SK-N-SH (cell line): ENCODE measurements at regions not wholly inside any gene's neighbourhood (a gene's known extent, or its start where the extent isn't known, plus 50 kb on each side); places are given as distances from the start of the nearest gene placed in this dataset.

Source experiments
- CTCF ChIA-PET: fragments of 300-600, 350-600 bp; formaldehyde crosslinking; extraction: SDS; loops from one replicate; lab custom pipeline; 2021; lab: Yijun Ruan, JAX
- POLR2A ChIA-PET: fragments of 350-600 bp; sonication (Branson Sonifier 250); formaldehyde crosslinking; extraction: SDS; loops from one replicate; lab custom pipeline; 2020; ENCODE audit warnings: antibody characterized with exemption, inconsistent platforms; lab: Yijun Ruan, JAX
- DNase-seq: peaks from one replicate; pipeline ENCODE4 v3.0.0; 2012
- H2AFZ ChIP-seq: fragments of 200-600 bp; sonication (generic); 2 replicates; pipeline ENCODE4 v1.8.1; 2016; ENCODE audit warnings: antibody characterized with exemption, mild to moderate bottlenecking, low read depth
- H3F3A ChIP-seq: fragments of 200-600 bp; sonication (generic); replicated peaks from 2 replicates; pipeline ENCODE3; 2016; ENCODE audit warnings: antibody characterized with exemption, mild to moderate bottlenecking; ENCODE audit not compliant: insufficient read depth
- H3K27ac ChIP-seq, 2 experiments: fragments of 200-500 bp in 1 of 2; fragments of 200-600 bp in 1 of 2; sonication (Bioruptor generic) in 1 of 2; sonication (generic), shearing (Covaris generic) in 1 of 2; 2 replicates each; pipeline versions ENCODE4 v1.5.1 to v1.6.1; 2014 to 2016; ENCODE audit warnings: low read depth in 2 of 2, inconsistent platforms in 1 of 2, low read length in 1 of 2, mild to moderate bottlenecking in 1 of 2, mixed read lengths in 1 of 2
- H3K27me3 ChIP-seq: fragments of 200-600 bp; sonication (generic), shearing (Covaris generic); 2 replicates; pipeline ENCODE4 v1.6.1; 2016; ENCODE audit warnings: mixed run types; ENCODE audit not compliant: insufficient read depth
- H3K36me3 ChIP-seq, 2 experiments: fragments of 200-500 bp in 1 of 2; fragments of 200-600 bp in 1 of 2; sonication (Bioruptor generic) in 1 of 2; sonication (generic) in 1 of 2; replicated peaks in 1 of 2; 2 replicates each; pipeline versions ENCODE3 to v1.5.1; 2014 to 2016; ENCODE audit warnings: low read length in 1 of 2, mild to moderate bottlenecking in 1 of 2; ENCODE audit not compliant: insufficient read depth in 2 of 2, control insufficient read depth in 1 of 2
- H3K4me1 ChIP-seq, 2 experiments: fragments of 200-500 bp in 1 of 2; fragments of 200-600 bp in 1 of 2; sonication (Bioruptor generic) in 1 of 2; sonication (generic), shearing (Covaris generic) in 1 of 2; 2 replicates each; pipeline versions ENCODE4 v1.5.1 to v1.6.1; 2014 to 2016; ENCODE audit warnings: low read depth in 1 of 2, low read length in 1 of 2, mixed run types in 1 of 2; ENCODE audit not compliant: insufficient read depth in 2 of 2, control insufficient read depth in 1 of 2
- H3K4me2 ChIP-seq: fragments of 200-600 bp; sonication (generic), shearing (Covaris generic); 2 replicates; pipeline ENCODE4 v1.6.1; 2017; ENCODE audit warnings: mixed run types
- H3K4me3 ChIP-seq, 2 experiments: fragments of 200-500 bp in 1 of 2; fragments of 200-600 bp in 1 of 2; sonication (Bioruptor generic) in 1 of 2; sonication (generic), shearing (Covaris generic) in 1 of 2; 2 replicates each; pipeline versions ENCODE4 v1.5.1 to v1.8.1; 2014 to 2016; ENCODE audit warnings: low read depth in 2 of 2, inconsistent platforms in 1 of 2, low read length in 1 of 2, mild to moderate bottlenecking in 1 of 2, mixed read lengths in 1 of 2, moderate library complexity in 1 of 2
- H3K79me2 ChIP-seq: fragments of 200-600 bp; sonication (generic); 2 replicates; pipeline ENCODE4 v1.8.1; 2017; ENCODE audit warnings: mild to moderate bottlenecking; ENCODE audit not compliant: insufficient read depth
- H3K9ac ChIP-seq: fragments of 200-600 bp; sonication (generic); 2 replicates; pipeline ENCODE4 v1.6.1; 2017; ENCODE audit warnings: mixed run types
- H3K9me2 ChIP-seq: fragments of 200-600 bp; sonication (generic); 2 replicates; pipeline ENCODE4 v1.6.1; 2017; ENCODE audit warnings: mixed run types
- H3K9me3 ChIP-seq: fragments of 200-600 bp; sonication (generic); 2 replicates; pipeline ENCODE4 v1.6.1; 2017; ENCODE audit warnings: mixed run types, mild to moderate bottlenecking, moderate library complexity
- H4K20me1 ChIP-seq: fragments of 200-600 bp; sonication (generic); 2 replicates; pipeline ENCODE4 v1.6.1; 2017; ENCODE audit warnings: mild to moderate bottlenecking, mixed run types; ENCODE audit not compliant: insufficient read depth
- EZH2phosphoT487 ChIP-seq: fragments of 200-600 bp; sonication (generic); IDR thresholded peaks from 2 replicates; pipeline ENCODE4 v1.6.1; 2017; ENCODE audit warnings: low read depth, mixed run types, mild to moderate bottlenecking, antibody characterized with exemption, moderate library complexity, borderline replicate concordance
- GABPA ChIP-seq: IDR thresholded peaks from 2 replicates; pipeline ENCODE4 v1.4.0; 2012; ENCODE audit warnings: low read depth, mild to moderate bottlenecking
- GATA2 ChIP-seq: sonication (generic); formaldehyde crosslinking; IDR thresholded peaks from 2 replicates; pipeline ENCODE4 v1.5.0; 2020; ENCODE audit warnings: mild to moderate bottlenecking, missing genetic modification reagents
- RXRA ChIP-seq: IDR thresholded peaks from 2 replicates; pipeline ENCODE4 v1.4.0; 2012; ENCODE audit warnings: low read depth, mild to moderate bottlenecking, borderline replicate concordance
- SIN3A ChIP-seq: IDR thresholded peaks from 2 replicates; pipeline ENCODE4 v1.6.1; 2012; ENCODE audit warnings: low read depth, mild to moderate bottlenecking, low read length, moderate library complexity, borderline replicate concordance
- YY1 ChIP-seq: IDR thresholded peaks from 2 replicates; pipeline ENCODE4 v1.4.0; 2012; ENCODE audit warnings: low read depth, mild to moderate bottlenecking
- WGBS: methylation state at CpG from one replicate; pipeline ENCODE4 v1.1.6; 2017; ENCODE audit warnings: low lambda C conversion rate; 5-methylcytosine and 5-hydroxymethylcytosine counted together
- TF ChIP-seq, protein P1 (sequence below): IDR thresholded peaks from 2 replicates; pipeline ENCODE4 v1.4.0; 2012; ENCODE audit warnings: low read depth
- TF ChIP-seq, protein P2 (sequence below): IDR thresholded peaks from 2 replicates; pipeline ENCODE4 v1.6.1; 2012; ENCODE audit warnings: mild to moderate bottlenecking, low read depth, low read length, moderate library complexity
- TF ChIP-seq, protein P3 (sequence below): fragments of 150-350 bp; IDR thresholded peaks from 2 replicates; pipeline ENCODE4 v1.6.1; 2017; ENCODE audit warnings: antibody characterized with exemption, low read length, low read depth, borderline replicate concordance
- TF ChIP-seq, protein P4 (sequence below): IDR thresholded peaks from 2 replicates; pipeline ENCODE4; 2012

DNA sequence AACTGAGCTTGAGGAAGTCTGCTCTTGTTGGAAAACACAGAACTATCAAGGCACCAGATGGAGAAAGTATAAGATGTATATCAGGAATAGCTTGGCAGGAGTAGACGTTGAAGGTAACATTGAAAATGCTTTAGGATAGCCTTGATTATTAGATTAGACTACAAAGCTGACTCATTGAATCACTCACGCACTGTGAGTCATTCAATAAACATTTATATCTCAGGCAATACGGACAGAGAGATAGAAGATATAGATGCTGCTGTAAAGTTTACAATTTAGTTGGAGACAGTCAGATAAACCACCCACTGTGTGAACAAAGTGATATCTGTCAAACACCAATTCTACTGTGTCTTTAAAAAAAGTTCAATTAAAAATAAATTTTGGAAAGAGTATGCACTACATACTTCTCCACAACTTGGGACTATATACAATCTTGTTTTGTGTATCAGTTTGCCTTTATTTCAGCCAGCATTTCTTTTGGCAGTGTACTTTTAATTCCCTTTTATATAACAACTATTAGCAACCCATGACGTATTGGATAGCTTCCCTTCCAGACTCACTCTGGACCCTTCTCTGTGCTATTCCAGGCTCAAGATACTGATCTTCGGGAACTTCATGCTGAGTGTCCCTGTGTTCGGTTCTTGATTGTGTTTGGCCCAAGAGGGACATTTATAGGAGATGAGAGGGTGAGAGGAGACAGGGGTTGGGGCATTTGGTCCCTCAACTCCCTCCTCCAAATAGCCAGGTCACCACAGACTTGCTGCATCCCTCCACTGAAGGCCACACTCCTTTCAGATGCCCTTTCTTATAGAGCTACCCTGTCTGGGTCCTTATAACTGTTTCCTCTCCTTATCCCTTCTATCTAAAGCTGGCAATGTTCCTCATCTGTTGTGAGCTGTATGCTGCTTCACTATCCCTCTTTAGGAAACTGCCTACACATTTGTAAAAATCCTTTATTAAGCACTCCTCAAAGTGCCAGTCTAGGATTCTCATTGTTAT, 176.6 kb upstream of the PTPRK start (continued):
- TF ChIP-seq, protein P1, sequence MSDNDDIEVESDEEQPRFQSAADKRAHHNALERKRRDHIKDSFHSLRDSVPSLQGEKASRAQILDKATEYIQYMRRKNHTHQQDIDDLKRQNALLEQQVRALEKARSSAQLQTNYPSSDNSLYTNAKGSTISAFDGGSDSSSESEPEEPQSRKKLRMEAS = 0 out of 2 replicates have a peak, but pooled peaks have one; percentile 29
- TF ChIP-seq, protein P2, sequence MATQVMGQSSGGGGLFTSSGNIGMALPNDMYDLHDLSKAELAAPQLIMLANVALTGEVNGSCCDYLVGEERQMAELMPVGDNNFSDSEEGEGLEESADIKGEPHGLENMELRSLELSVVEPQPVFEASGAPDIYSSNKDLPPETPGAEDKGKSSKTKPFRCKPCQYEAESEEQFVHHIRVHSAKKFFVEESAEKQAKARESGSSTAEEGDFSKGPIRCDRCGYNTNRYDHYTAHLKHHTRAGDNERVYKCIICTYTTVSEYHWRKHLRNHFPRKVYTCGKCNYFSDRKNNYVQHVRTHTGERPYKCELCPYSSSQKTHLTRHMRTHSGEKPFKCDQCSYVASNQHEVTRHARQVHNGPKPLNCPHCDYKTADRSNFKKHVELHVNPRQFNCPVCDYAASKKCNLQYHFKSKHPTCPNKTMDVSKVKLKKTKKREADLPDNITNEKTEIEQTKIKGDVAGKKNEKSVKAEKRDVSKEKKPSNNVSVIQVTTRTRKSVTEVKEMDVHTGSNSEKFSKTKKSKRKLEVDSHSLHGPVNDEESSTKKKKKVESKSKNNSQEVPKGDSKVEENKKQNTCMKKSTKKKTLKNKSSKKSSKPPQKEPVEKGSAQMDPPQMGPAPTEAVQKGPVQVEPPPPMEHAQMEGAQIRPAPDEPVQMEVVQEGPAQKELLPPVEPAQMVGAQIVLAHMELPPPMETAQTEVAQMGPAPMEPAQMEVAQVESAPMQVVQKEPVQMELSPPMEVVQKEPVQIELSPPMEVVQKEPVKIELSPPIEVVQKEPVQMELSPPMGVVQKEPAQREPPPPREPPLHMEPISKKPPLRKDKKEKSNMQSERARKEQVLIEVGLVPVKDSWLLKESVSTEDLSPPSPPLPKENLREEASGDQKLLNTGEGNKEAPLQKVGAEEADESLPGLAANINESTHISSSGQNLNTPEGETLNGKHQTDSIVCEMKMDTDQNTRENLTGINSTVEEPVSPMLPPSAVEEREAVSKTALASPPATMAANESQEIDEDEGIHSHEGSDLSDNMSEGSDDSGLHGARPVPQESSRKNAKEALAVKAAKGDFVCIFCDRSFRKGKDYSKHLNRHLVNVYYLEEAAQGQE = no peak
- no peak for TF ChIP-seq GATA2 (CRISPR knock-in tag)
- TF ChIP-seq, protein P3, sequence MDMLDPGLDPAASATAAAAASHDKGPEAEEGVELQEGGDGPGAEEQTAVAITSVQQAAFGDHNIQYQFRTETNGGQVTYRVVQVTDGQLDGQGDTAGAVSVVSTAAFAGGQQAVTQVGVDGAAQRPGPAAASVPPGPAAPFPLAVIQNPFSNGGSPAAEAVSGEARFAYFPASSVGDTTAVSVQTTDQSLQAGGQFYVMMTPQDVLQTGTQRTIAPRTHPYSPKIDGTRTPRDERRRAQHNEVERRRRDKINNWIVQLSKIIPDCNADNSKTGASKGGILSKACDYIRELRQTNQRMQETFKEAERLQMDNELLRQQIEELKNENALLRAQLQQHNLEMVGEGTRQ = no peak
- peak; percentile 55; the same call in 1 of the 2 replicates for TF ChIP-seq RXRA
- TF ChIP-seq SIN3A = no peak

DNA sequence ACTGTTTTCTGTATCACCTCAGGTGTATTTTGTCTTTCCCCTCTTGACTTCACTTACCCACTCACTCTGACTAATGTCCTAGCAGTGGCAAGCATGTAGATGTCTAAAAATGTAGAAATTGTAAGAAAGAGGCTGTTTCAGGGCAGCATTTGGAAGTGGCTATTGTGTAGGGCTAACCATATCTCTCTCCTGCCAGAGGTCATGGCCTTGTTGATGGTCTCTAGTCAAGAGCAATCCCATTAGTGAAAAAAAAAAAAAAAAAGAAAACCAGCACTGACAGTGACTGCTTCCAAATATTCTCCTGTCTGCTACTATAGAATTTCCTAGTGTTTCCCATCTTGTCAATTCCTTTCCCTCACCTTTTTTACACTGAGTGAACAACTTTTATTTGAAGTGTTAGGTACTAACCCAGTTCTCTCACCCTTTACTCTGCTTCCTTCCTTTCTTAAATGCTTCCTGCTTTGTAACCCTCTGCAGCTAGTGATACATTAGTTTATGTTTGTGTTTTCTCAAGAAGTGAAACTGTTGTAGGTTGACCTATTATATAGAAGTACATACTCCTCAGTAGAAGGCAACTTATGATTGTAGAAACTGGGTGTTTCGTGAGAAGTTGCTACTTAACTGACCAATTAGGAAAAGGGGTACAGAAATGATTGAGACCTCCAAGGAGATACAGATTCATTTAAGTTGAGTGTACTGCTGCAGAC, 174.1 kb upstream of the PTPRK start:
- Histone ChIP-seq H3K4me2 (no peak overlapping the region), H2AFZ (no peak overlapping the region)
- CTCF ChIA-PET = no interaction called here

More for the DNA sequence above, 174.1 kb upstream of the PTPRK start:
- no peak overlapping the region for H3K27ac ChIP-seq
- H3K9me2 ChIP-seq = no peaks in the 10 kb centered on the region
- POLR2A ChIA-PET = no interaction called here
- no peak for DNase-seq
- H3K9me3 ChIP-seq = no peaks in the 10 kb centered on the region
- 74% methylated on average over 1 of the region's 1 CpG for WGBS
- H3K79me2 ChIP-seq = no peaks in the 10 kb centered on the region
- H3K9ac ChIP-seq = no peak overlapping the region
- peaks cover 18% of the 10 kb centered on the region for H3F3A ChIP-seq
- no peak overlapping the region for H3K4me3 ChIP-seq
- H3K36me3 ChIP-seq = no peaks in the 10 kb centered on the region
- TF ChIP-seq EZH2phosphoT487 = no peak
- TF ChIP-seq YY1 = no peak
- TF ChIP-seq GABPA = no peak
- TF ChIP-seq, protein P2 = no peak
- no peak for TF ChIP-seq SIN3A
- TF ChIP-seq, protein P4, sequence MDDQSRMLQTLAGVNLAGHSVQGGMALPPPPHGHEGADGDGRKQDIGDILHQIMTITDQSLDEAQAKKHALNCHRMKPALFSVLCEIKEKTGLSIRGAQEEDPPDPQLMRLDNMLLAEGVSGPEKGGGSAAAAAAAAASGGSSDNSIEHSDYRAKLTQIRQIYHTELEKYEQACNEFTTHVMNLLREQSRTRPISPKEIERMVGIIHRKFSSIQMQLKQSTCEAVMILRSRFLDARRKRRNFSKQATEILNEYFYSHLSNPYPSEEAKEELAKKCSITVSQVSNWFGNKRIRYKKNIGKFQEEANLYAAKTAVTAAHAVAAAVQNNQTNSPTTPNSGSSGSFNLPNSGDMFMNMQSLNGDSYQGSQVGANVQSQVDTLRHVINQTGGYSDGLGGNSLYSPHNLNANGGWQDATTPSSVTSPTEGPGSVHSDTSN = no peak
- no peaks in the 10 kb centered on the region for H4K20me1 ChIP-seq
- peaks cover 0 to 5% of the 10 kb centered on the region in 2 experiments; a peak in 1 of 4 replicates for H3K4me1 ChIP-seq
- H3K27me3 ChIP-seq = no peaks in the 10 kb centered on the region
